ENCODE measurements at regions not wholly inside any gene's neighbourhood (a gene's known extent, or its start where the extent isn't known, plus 50 kb on each side); places are given as distances from the start of the nearest gene placed in this dataset.

GRCh38 chr7:118298771-118299170 lies 74.3 kb downstream of the ANKRD7 start:
- no peak for DNase-seq (ENCODE audit: low spot score)

- no peak for DNase-seq (ENCODE audit: low spot score)
Measured at GRCh38 chr7:118300177-118300576, 75.7 kb downstream of the ANKRD7 start.

GRCh38 chr7:118304100-118304499 lies 79.6 kb downstream of the ANKRD7 start:
- DNase-seq (ENCODE audit: low spot score): no peak

GRCh38 chr7:118305671-118306070 lies 81.2 kb downstream of the ANKRD7 start:
- DNase-seq (ENCODE audit: low spot score): no peak

- DNase-seq (ENCODE audit: low spot score): no peak
Measured at GRCh38 chr7:118306771-118307170, 82.3 kb downstream of the ANKRD7 start.

GRCh38 chr7:118311121-118311836 lies 86.8 kb downstream of the ANKRD7 start:
- DNase-seq (ENCODE audit: low spot score): no peak

- DNase-seq (ENCODE audit: low spot score): no peak
Measured at GRCh38 chr7:118312051-118312450, 87.5 kb downstream of the ANKRD7 start.

- DNase-seq (ENCODE audit: low spot score): no peak
Measured at GRCh38 chr7:118312966-118313365, 88.5 kb downstream of the ANKRD7 start.

GRCh38 chr7:118324790-118325449 lies 100.4 kb downstream of the ANKRD7 start:
- no peak for DNase-seq (ENCODE audit: low spot score)

- no peak for DNase-seq (ENCODE audit: low spot score)
Measured at GRCh38 chr7:118325450-118325808, 100.9 kb downstream of the ANKRD7 start.

GRCh38 chr7:118327174-118327573 lies 102.7 kb downstream of the ANKRD7 start:
- DNase-seq (ENCODE audit: low spot score): no peak

GRCh38 chr7:118328505-118329211 lies 104.2 kb downstream of the ANKRD7 start:
- no peak for DNase-seq (ENCODE audit: low spot score)

- DNase-seq (ENCODE audit: low spot score): no peak
Measured at GRCh38 chr7:118330388-118330787, 105.9 kb downstream of the ANKRD7 start.

GRCh38 chr7:118346748-118347147 lies 122.2 kb downstream of the ANKRD7 start:
- DNase-seq (ENCODE audit: low spot score): no peak

GRCh38 chr7:118349604-118350003 lies 125.1 kb downstream of the ANKRD7 start:
- DNase-seq (ENCODE audit: low spot score): no peak

- no peak for DNase-seq (ENCODE audit: low spot score)
Measured at GRCh38 chr7:118350260-118350659, 125.8 kb downstream of the ANKRD7 start.

GRCh38 chr7:118352867-118353453 lies 128.5 kb downstream of the ANKRD7 start:
- DNase-seq (ENCODE audit: low spot score): no peak

GRCh38 chr7:118366363-118366762 lies 141.9 kb downstream of the ANKRD7 start:
- DNase-seq (ENCODE audit: low spot score): no peak

GRCh38 chr7:118368958-118369357 lies 144.5 kb downstream of the ANKRD7 start:
- DNase-seq (ENCODE audit: low spot score): no peak

- no peak for DNase-seq (ENCODE audit: low spot score)
Measured at GRCh38 chr7:118369987-118370386, 145.5 kb downstream of the ANKRD7 start.

- no peak for DNase-seq (ENCODE audit: low spot score)
Measured at GRCh38 chr7:118372530-118372929, 148.0 kb downstream of the ANKRD7 start.

GRCh38 chr7:118389629-118390028 lies 165.1 kb downstream of the ANKRD7 start:
- no peak for DNase-seq (ENCODE audit: low spot score)

- DNase-seq (ENCODE audit: low spot score): no peak
Measured at GRCh38 chr7:118404211-118404610, 179.7 kb downstream of the ANKRD7 start.
